ENCODE measurements at regions not wholly inside any gene's neighbourhood (a gene's known extent, or its start where the extent isn't known, plus 50 kb on each side); places are given as distances from the start of the nearest gene placed in this dataset. TPM values are rescaled to one million over a fixed set of nuclear protein-coding genes. Genes with fewer than 3 reads are reported as not detected.

GRCh38 chr11:17129003-17129402 is 51.5 kb upstream of the RPS13 start (continued):
- TF ChIP-seq ZNF462 (CRISPR knock-in tag; IDR thresholded peaks at IDR 0.05) (no peak), CTCF (conservative IDR thresholded peaks at IDR 0.05; ENCODE audit: low read depth in 2 of 2) (no peak)

Small RNAs in the stretch of these regions (small RNA-seq; reads per million reads assigned to genes)
- gene AC126389.1 (ENCODE audit: low replicate concordance) = not detected
